ENCODE measurements at regions not wholly inside any gene's neighbourhood (a gene's known extent, or its start where the extent isn't known, plus 50 kb on each side); places are given as distances from the start of the nearest gene placed in this dataset.

DNA sequence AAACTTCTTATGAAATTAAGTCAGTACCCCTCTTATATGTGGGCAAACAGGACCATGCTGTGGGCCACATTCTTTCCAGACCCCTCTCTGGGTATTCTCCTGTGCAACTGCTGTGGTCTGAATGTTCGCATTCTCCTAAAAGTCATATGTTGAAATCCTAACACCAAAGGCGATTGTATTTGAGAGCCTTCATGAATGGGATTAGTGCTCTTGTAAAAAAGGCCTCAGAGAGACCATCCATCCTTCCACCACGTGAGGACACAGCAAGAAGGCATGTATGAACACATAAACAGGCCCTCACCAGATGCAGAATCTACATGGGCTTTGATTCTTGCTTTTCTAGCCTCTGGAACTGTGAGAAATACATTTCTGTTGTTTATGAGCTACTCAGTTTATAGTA is 68.0 kb upstream of the NAALADL2 start:
- in situ Hi-C loops (cut with MboI; ENCODE audit: low pct_unique_long_range_greater_than_20kb, low sequenced_read_pairs, unreplicated experiment), result no loop called here
- no peak for DNase-seq (ENCODE audit: low spot score)
- no peak for TF ChIP-seq CTCF (IDR thresholded peaks at IDR 0.05; ENCODE audit: extremely low read depth, insufficient read depth, missing control alignments)

GRCh38 chr3:174792864-174793263 is 66.3 kb upstream of the NAALADL2 start:
- TF ChIP-seq CTCF (IDR thresholded peaks at IDR 0.05; ENCODE audit: extremely low read depth, insufficient read depth, missing control alignments), result no peak
- no peak for DNase-seq (ENCODE audit: low spot score)
- in situ Hi-C loops (cut with MboI; ENCODE audit: low pct_unique_long_range_greater_than_20kb, low sequenced_read_pairs, unreplicated experiment), result no loop called here
